ENCODE measurements at regions not wholly inside any gene's neighbourhood (a gene's known extent, or its start where the extent isn't known, plus 50 kb on each side); places are given as distances from the start of the nearest gene placed in this dataset.
"Not testable (repeated sequence)": the region's sequence is repeated elsewhere in the genome, so short reads cannot be mapped to it uniquely, and the experiment has no call there.

GRCh38 chr22:22772883-22773282 lies 114.7 kb upstream of the IGLL5 start:
- no peak for DNase-seq (ENCODE audit: extremely low read depth, low read depth, low spot score)

GRCh38 chr22:22773427-22773826 lies 114.2 kb upstream of the IGLL5 start:
- DNase-seq (ENCODE audit: extremely low read depth, low read depth, low spot score) = no peak

- no peak for DNase-seq (ENCODE audit: extremely low read depth, low read depth, low spot score)
Observed at GRCh38 chr22:22773979-22774604, 113.5 kb upstream of the IGLL5 start.

GRCh38 chr22:22774762-22775161 lies 112.9 kb upstream of the IGLL5 start:
- DNase-seq (ENCODE audit: extremely low read depth, low read depth, low spot score) = not testable (repeated sequence)

GRCh38 chr22:22776121-22776520 lies 111.5 kb upstream of the IGLL5 start:
- DNase-seq (ENCODE audit: extremely low read depth, low read depth, low spot score) = no peak

GRCh38 chr22:22779213-22779612 lies 108.4 kb upstream of the IGLL5 start:
- no peak for DNase-seq (ENCODE audit: extremely low read depth, low read depth, low spot score)

- DNase-seq (ENCODE audit: extremely low read depth, low read depth, low spot score) = no peak
Observed at GRCh38 chr22:22783575-22783974, 104.0 kb upstream of the IGLL5 start.

GRCh38 chr22:22784249-22785039 lies 103.2 kb upstream of the IGLL5 start:
- no peak for DNase-seq (ENCODE audit: extremely low read depth, low read depth, low spot score)

- DNase-seq (ENCODE audit: extremely low read depth, low read depth, low spot score) = no peak
Observed at GRCh38 chr22:22785316-22786065, 102.1 kb upstream of the IGLL5 start.

GRCh38 chr22:22786301-22787115 lies 101.1 kb upstream of the IGLL5 start:
- no peak for DNase-seq (ENCODE audit: extremely low read depth, low read depth, low spot score)

- DNase-seq (ENCODE audit: extremely low read depth, low read depth, low spot score) = no peak
Observed at GRCh38 chr22:22787151-22787550, 100.5 kb upstream of the IGLL5 start.

- DNase-seq (ENCODE audit: extremely low read depth, low read depth, low spot score) = no peak
Observed at GRCh38 chr22:22787786-22788459, 99.7 kb upstream of the IGLL5 start.

- DNase-seq (ENCODE audit: extremely low read depth, low read depth, low spot score) = no peak
Observed at GRCh38 chr22:22788460-22789037, 99.1 kb upstream of the IGLL5 start.

GRCh38 chr22:22789233-22789921 lies 98.2 kb upstream of the IGLL5 start:
- no peak for DNase-seq (ENCODE audit: extremely low read depth, low read depth, low spot score)

- no peak for DNase-seq (ENCODE audit: extremely low read depth, low read depth, low spot score)
Observed at GRCh38 chr22:22789922-22790845, 97.4 kb upstream of the IGLL5 start.

GRCh38 chr22:22791438-22792181 lies 96.0 kb upstream of the IGLL5 start:
- no peak for DNase-seq (ENCODE audit: extremely low read depth, low read depth, low spot score)

GRCh38 chr22:22792205-22792786 lies 95.3 kb upstream of the IGLL5 start:
- not testable (repeated sequence) for DNase-seq (ENCODE audit: extremely low read depth, low read depth, low spot score)

Data from glomerular endothelial cell (primary cell).